ENCODE measurements at regions not wholly inside any gene's neighbourhood (a gene's known extent, or its start where the extent isn't known, plus 50 kb on each side); places are given as distances from the start of the nearest gene placed in this dataset.

GRCh38 chr3:35320646-35321407 lies 318.5 kb upstream of the ARPP21 start:
- DNase-seq = no peak

- no peak for DNase-seq
Measured at GRCh38 chr3:35322070-35322469, 317.3 kb upstream of the ARPP21 start.

DNA sequence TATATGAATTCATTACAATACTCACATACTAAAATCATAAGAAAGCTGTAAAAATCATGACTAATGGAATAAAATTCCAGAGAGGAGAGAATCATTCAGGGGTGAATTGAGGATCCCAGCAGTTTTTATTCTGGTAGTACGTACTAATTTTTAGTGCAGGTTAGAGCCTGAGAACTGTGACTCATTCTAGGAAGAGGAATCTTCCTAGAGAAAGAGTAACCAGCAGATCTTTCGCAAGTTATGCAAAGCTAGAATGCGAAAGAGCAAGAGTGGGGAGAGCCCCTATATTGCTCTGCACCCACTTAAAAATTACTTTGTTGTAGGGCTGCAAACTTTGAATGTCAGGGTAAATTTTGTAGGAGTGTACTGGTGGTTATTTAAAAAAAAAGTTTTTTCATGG lies 303.6 kb upstream of the ARPP21 start:
- no peak for DNase-seq

GRCh38 chr3:35336601-35337000 lies 302.7 kb upstream of the ARPP21 start:
- DNase-seq = no peak

DNA sequence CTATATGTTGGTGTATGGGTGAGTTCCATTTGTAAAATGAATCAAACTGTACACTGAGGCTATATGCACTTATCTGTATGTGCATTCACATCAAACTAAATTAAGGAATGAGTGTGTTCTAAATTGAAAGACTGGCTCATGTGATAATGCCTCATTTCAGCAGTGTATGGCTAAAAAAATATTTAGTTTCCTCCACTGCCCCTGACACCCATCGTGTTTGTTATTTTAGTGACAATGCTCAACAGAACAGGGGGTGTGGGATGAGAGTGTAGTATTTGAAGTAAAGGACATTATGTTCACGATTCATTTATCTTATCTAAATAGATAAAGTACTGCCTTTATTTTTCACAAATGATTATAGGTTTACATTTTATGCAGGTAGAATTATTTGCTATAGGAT lies 301.1 kb upstream of the ARPP21 start:
- no peak for DNase-seq

GRCh38 chr3:35380196-35380595 lies 259.1 kb upstream of the ARPP21 start:
- DNase-seq = no peak

DNA sequence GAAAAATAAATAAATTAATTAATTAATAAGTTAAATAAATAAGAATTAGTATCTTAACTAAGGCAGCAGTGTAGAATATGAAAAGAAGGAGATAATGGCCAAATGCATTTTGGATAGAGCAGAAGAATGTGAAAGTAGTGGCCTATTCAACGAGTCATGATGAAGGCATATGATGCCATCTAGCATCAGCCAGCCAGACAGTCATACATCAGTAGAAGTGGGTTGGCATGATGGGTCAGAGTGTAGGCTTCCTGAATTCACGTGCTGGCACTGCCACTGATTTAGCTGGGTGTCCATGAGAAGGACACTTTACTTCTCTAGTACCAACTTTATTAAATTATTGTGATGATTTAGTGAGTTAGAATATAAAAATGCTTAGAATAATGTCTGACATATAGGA lies 256.1 kb upstream of the ARPP21 start:
- no peak for DNase-seq

- DNase-seq = no peak
Measured at GRCh38 chr3:35383719-35384555, 255.4 kb upstream of the ARPP21 start.

GRCh38 chr3:35385271-35385670 lies 254.1 kb upstream of the ARPP21 start:
- DNase-seq = no peak

DNA sequence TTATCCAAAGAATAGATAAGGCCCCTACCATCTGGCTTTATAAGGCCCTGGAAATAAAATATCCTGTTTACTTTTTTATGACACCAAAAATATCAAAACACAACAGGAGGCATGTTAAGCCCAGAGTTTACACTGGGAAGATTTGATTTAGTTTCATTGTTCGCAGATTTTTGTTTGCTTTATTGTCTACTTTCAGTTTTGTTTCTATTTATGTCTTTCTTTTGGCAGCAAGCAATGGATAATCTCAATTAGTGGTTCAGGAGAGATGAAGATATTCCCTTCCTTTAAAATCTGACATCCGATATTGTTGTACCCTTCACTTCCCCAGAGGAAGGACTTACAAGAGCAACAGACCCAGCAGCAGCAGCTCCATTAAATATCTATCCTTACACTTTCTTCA lies 249.4 kb upstream of the ARPP21 start:
- DNase-seq = no peak

DNA sequence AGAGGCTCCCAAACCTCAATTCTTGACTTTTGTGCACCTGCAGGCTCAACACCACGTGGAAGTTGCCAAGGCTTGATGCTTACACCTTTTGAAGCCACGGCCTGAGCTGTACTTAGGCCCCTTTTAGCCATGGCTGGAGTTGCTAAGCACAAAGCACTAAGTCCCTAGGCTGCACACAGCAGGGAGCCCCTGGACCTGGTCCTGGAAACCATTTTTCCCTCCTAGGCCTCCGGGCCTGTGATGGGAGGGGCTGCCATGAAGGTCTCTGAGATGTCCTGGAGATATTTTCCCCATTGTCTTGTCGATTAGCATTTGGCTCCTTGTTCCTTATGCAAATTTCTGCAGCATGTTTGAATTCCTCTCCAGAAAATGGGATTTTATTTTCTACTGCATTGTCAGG lies 247.1 kb upstream of the ARPP21 start:
- no peak for DNase-seq

DNA sequence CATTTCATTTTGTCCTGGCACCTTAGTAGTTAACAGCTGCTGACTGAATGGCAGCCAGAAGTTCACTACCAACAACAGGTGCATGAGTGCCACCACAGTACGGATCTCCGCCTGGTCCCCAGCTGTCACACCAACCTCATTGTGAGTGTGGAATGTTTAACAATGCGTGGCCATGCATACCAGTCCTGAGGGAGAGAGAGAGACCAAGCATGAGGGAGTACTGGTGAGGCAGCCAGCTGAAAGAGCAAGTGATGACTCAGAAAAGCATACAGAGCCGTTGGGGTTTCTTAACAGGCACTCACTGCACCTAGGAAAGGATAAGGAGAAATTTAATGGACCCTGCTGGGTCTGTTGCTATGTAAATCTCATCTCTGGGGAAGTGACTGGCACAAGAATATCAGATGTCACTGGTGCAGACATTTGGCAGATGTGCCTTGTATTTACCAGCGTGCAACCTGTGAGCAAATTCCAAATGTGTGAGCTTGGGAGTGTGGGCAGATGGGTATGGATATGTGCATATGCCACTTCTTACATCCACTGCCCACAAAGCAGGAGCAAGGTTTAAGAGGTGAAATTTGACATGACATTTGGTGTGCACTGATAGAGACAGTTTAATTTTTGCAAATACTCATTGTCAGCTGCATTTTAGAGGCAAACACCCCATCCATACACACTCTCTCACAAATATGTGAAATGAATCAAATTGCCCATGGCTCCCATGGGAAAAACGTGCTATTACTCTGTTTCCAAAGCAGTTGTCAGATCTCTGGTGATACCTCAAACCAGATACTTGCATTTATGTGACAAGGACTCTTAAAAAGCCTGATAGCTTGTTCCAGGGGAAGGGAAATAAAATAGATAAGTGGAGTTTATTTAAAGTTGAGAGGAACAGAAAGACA lies 245.2 kb upstream of the ARPP21 start:
- no peak for DNase-seq

DNA sequence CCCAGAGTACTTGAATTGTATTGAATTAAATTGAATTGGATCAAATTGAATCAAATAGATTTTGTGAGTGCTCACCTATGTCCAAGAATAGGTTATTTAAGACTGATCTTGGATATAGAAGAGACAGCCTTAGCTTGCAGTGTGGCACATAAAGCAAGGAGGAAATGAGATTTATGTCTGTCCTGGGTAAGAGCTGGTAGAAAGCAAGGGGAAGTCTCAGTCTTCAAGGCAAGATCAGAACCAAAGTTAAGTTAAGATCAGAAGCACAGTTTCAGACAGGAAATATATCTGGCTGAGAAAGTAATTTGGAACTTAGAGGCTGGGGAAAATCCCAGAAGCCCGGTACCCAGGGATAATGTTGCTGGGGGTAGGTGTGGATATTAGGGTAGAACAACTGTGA lies 244.4 kb upstream of the ARPP21 start:
- DNase-seq = no peak

GRCh38 chr3:35401671-35402070 lies 237.7 kb upstream of the ARPP21 start:
- DNase-seq = no peak

DNA sequence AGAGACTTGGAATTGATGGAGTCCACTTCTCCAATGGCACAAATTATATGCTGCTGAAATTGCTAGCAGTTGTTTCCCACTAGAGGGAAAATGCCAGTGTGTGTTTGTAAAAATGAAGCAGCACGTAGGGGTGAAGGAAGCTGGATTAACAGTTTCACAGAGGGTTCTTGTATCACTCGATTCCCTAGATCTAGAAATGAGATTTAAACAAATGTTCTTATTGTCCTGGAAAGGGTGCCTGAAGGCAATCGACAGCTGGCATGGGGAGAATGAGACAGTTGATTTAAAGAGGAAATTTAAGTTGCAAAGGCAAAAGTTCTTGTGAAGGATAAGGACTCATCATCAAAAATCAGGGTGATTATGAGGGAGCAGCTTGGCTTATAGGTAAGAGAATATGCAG lies 234.8 kb upstream of the ARPP21 start:
- no peak for DNase-seq

DNA sequence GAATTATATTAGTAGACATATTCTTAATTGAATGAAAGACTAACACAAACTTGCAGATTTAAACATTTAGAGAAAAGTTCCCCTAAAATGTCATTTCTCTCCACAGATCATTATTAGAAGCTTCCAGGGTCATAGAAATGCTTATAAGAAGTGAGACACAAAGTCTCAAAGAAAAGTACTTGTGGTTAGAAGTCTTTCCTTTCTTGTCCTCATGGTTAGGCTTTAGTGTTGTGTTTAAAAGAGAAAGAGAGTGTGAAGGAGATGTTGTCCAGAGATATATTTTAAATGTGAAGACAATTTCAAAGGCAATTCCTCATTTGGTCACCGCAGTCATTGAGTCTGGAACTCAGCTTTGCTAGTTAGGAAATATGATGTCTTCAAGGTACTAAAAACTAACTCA lies 230.4 kb upstream of the ARPP21 start:
- no peak for DNase-seq

GRCh38 chr3:35409991-35410390 lies 229.3 kb upstream of the ARPP21 start:
- no peak for DNase-seq

DNA sequence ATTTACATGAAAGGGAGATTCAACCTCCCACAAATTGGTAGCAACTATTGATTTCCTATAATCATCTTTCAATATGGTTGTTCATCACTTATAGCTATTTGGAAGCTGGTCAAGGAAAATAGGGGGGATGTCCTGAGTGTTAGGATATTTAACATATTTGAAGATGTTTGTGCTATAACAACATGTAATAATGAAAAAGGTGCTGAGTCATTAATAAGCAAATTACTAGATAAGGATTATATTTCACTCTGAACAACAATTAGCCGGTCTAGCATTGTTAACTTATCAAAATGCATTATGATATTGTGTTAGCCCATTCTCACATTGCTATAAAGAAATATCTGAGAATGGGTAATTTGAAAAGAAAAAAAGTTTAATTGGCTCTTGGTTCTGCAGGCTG lies 225.8 kb upstream of the ARPP21 start:
- no peak for DNase-seq

DNA sequence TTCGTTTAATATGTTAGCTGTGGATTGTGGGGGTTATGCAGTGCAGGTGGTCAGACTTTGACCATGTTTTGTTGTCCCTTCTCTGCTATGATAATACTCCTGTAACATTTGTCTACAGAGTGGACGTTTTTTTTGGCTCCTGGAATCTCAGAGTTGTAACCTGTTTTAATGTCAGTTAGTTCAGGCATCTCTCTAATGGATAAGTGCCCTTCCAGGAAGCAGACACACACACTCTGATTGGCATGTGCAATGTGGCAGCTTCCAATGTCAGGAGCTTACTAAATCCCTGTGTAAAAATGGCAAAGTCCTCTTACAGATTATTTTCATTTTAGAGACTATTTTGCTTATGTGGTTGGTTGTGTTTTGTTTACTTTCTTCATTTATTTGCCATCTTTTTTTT lies 222.2 kb upstream of the ARPP21 start:
- no peak for DNase-seq

- DNase-seq = no peak
Measured at GRCh38 chr3:35422101-35422500, 217.2 kb upstream of the ARPP21 start.

GRCh38 chr3:35422836-35423601 lies 216.3 kb upstream of the ARPP21 start:
- DNase-seq = peak in 2 of 4 experiments; percentile 1 to 2

DNA sequence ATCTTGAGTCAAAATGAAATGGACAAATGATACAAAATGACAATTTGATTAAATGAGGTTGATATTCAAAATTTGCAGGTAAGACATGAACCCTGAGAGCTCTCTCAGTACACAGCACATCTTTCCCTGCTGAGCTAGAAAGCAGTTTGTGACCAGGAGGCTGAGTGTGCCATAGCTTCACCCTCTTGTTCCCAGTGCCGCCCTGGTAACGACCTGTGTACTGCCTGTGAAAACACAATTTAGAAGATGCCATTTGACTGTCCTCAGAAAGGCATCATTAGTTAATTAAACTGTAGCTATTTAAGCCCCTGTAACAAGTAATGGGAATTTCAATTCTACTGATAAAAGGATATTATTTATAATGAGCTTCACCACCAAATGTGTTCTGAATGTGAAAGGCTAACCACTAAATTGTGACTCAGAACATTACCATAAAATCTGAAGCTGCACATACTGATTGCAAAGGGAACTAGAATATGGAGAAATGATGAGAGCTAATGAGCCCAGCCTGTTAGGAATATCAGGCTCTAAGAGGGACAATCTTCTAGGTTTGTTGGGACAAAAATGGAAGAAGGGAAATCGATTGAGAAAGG lies 212.9 kb upstream of the ARPP21 start:
- no peak for DNase-seq
